ENCODE measurements at regions not wholly inside any gene's neighbourhood (a gene's known extent, or its start where the extent isn't known, plus 50 kb on each side); places are given as distances from the start of the nearest gene placed in this dataset.

- TF ChIP-seq, protein P1, sequence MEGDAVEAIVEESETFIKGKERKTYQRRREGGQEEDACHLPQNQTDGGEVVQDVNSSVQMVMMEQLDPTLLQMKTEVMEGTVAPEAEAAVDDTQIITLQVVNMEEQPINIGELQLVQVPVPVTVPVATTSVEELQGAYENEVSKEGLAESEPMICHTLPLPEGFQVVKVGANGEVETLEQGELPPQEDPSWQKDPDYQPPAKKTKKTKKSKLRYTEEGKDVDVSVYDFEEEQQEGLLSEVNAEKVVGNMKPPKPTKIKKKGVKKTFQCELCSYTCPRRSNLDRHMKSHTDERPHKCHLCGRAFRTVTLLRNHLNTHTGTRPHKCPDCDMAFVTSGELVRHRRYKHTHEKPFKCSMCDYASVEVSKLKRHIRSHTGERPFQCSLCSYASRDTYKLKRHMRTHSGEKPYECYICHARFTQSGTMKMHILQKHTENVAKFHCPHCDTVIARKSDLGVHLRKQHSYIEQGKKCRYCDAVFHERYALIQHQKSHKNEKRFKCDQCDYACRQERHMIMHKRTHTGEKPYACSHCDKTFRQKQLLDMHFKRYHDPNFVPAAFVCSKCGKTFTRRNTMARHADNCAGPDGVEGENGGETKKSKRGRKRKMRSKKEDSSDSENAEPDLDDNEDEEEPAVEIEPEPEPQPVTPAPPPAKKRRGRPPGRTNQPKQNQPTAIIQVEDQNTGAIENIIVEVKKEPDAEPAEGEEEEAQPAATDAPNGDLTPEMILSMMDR (IDR thresholded peaks at IDR 0.05) = no peak
- no peak for TF ChIP-seq POLR2A (IDR thresholded peaks at IDR 0.05)
Observed at GRCh38 chr18:9029131-9029530, 73.4 kb upstream of the NDUFV2 start.
